Midbrain (tissue), 1 donor: ENCODE measurements at regions not wholly inside any gene's neighbourhood (a gene's known extent, or its start where the extent isn't known, plus 50 kb on each side); places are given as distances from the start of the nearest gene placed in this dataset.
"Not testable (repeated sequence)": the region's sequence is repeated elsewhere in the genome, so short reads cannot be mapped to it uniquely, and the experiment has no call there.

Experiments
- DNase-seq: peaks from one replicate; lab custom pipeline; 2025; lab: John Stamatoyannopoulos, UW

DNA sequence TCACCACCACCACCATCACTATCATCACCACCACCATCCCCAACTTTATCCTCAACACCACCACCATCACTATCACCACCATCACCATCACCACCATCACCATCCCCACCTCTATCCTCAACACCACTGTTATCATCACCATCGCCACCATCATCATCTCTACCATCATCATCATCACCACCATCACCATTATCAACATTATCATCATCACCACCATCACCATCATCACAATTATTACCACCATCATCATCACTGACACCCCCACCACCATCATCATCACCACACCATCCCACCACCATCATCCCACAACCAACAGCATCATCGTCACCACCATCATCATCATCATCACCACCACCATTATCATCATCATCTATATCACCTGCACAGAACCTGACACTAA lies 188.4 kb upstream of the PWP1 start:
- no peak for DNase-seq

DNA sequence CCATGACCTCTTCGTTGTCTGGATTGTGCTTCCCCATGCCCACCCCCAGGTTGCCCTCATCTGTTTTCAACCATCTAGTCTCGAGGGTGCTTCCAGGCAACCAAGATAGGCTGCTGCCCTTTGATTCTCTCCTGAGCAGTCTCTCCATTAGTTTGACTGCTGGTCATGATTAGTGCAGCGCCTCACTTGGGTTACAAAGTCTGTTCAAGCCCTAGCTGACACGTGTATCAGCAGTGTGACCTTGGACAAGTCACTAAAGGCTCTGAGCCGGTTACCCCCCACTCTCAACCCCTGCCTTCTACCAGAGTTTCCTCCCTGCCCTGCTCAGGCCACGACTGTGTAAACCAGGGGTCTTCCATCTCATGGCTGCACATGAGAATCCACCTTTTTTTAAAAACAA lies 185.3 kb upstream of the PWP1 start:
- no peak for DNase-seq

DNA sequence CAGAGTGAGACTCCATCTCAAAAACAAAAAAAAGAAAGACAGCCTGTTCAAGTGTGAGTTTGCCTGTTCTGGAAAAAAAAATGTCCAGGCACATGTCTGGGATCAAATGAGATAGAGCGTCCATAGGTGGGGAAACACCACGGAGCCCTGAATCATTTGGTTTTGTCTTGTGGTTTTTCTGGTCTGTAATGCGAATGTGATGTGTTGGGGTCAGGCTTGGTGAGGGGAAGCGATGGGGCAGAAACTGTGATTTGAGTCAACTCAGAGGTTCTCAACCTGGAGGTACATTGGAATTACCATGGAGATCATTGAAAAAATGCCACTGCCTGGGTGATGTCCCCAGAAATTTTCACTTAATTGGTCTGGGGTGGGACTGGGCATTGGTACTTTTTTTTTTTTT lies 183.9 kb upstream of the PWP1 start:
- no peak for DNase-seq

DNA sequence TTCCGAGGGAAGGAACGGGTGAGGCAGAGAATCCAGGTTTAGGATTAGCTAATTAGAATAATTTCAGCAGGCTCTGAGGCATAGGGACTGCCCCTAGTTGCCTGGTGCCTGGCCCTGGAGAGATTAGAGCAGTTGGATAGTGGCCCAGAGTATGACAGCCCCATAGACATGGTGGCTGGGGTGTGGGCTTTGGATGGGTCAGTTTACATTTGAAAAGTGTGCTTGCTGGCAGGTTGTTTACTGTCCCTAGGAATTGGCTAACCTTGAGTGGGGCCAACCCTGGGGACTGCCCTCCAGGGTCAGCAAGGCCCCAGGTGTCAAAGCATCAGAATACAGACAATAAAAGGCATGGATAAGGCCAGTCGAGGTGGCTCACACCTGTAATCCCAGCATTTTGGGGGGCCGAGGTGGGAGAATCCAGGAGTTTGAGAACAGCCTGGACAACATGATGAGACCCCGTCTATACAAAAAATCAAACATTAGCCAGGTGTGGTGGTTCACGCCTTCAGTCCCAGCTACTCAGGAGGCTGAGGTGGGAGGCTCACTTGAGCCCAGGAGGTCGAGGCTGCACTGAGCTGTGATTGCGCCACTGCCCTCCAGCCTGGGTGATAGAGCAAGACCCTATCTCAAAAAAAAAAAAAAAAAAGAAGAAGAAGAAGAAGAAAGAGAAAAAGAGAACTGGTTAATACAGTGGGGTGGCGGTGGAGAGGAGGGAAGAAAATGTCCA lies 182.3 kb upstream of the PWP1 start:
- DNase-seq: no peak

DNA sequence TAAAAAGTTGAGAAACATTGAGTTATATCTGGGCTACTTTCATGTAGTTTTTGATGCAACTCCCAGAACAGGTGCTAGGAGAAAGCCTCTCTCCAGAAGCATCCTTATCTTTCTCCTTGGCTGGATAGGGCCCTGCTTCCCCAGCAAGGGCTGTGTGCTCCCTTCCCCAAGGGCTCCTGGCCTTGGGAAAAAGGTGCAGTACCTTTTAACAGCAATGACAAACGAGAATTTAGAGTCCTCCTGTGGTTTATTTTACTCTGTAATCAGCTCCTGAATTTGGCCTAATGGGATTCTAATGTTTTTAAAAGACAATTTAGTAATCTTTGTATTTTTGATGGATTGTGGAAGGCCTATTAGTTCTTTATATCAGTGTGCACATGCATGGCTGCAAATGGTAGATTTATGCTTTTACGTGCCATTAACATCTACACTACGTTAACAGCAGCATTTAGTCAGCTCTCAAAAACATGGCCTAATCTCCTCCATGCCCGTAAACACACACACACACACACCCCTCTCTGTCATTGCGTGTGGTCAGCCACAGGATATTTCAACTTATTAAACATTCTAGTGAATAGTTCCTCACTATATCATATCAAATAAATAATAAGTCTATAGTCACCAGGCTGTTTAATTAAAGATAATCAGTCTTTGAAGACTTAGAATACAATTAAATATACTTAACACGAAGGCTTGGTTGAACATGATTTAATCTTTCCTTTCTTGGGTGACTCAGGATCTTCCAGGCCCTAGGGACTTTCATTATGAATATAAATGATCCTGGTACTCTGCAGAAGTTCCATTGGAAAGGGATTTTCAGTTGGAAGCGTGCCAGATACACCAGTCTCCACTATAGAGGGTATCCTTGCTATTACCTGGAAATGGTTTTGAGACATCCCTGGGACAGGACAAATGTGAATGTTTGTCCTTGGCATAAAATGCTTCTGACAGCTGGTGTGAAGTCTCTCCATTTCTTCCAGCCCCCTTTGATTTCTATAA lies 181.4 kb upstream of the PWP1 start:
- DNase-seq: no peak

DNA sequence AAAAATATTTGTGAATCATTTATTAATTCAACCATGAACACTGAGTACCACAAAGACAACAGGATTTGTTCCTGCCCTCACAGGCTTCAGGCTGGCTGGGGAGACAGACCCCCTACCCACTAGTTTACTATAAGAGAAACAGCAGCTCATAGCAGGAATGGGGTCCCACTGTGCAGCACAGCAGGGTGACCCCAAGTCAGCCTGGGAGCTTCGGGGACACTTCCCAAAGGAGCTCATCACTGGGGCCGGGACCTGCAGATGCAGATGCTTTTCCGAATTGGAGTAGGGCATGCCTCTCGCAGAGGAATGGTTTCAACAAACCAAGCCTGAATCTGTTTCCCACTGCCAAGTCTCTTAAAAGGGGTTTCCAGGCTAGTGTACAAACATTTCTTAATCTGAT lies 176.2 kb upstream of the PWP1 start:
- DNase-seq: no peak

DNA sequence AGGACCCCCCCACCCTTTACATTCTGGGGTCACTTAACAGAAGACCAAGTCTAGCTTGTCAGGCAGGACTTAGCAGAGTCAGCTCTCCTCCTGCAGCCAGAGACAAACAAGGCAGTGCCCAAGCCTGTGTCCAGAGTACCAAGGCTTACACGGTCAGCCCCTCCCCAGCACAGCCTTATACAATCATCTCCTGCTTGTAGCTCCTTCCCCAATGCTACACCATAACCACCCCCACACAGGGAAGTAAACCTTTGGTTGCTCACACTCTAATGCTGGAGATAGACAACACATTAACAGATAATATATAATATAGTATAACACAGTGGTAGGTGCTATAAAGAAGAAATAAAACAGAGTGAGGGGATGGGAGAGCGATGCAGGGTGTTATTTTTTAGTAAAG lies 175.4 kb upstream of the PWP1 start:
- no peak for DNase-seq

DNA sequence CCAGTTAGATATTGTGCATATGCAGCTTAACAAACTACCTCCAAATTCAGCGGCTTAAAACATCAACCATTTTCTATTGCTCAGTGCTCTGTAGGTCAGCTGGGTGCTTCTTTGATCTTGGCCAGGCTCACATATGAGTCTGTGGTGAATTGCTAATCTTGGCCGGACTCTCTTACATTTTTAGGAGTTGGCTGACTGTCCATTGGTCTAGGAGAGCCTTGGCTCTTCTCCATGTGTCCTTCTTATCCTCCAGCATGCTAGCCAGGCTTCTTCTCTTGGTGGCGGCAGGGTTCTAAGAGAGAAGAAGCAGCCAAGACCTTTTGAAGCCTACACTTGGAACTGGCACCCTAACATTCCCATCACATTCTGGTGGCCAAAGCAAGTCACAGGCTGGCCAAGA lies 174.3 kb upstream of the PWP1 start:
- no peak for DNase-seq

DNA sequence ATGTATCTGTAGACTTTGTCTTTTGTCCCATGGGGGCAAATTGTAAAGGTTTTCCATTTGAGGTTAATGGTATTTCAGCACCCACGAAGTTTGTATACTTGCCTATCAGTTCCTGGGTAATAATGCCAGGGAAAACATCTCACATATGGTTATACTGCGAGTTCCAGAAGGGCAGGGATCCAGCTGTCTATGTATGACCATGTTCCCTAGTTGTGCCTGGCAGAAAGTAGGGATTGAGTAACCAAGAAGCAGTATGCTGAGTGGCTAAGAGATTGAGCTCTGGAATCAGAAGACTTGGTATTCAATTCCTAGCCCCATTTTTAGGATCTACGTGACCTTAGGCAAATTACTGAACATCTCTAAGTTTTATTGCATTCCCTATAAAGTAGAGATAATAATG lies 173.2 kb upstream of the PWP1 start:
- DNase-seq: no peak

DNA sequence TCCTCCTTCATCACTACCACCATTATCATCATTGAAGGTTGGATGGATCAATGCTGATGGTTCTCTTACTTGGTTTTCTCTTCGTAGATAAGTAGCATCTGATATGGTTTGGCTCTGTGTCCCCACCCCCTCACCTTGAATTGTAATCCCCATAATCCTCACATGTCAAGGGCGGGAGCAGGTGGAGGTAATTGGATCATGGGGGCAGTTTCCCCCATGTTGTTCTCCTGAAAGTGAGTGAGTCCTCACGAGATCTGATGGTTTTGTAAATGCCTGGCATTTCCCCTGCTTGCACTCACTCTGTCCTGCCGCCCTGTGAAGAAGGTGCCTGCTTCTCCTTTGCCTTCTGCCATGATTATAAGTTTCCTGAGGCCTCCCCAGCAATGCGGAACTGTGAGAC lies 172.4 kb upstream of the PWP1 start:
- no peak for DNase-seq

DNA sequence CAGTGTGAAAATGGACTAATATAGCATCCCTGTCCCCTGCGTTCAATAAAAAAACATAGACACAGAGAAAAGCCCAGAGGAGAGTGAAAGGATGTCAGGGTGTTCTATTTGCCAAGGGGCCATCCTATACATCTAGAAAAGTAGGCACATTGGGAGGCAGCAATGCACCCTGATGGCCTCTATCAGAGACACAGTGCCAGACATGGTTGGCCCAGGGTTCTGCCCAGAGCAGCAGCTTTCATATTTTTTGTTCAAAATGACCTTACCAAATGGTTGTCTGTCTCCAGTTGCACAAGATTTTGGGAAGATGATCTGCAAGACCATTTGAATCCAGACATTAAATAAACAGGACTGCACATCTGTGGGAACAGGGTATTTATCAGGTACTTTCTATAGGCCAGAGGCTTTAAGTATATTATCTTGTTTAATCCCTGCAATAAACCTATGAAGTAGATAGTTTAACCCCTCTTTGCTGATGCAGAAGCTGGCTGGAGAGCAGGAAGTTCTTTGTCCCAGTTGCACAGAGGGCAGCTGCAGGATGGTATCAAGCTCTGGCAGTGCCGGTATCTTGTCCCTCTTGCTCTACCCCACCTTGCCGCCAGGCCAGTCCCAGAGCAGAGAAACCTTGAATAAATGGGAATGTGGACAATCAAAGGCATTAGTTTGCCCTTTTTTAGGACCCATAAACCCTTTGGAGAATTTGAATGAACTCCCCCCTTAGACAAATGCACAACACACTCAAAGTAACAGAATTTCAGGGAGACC lies 171.8 kb upstream of the PWP1 start:
- DNase-seq: no peak

DNA sequence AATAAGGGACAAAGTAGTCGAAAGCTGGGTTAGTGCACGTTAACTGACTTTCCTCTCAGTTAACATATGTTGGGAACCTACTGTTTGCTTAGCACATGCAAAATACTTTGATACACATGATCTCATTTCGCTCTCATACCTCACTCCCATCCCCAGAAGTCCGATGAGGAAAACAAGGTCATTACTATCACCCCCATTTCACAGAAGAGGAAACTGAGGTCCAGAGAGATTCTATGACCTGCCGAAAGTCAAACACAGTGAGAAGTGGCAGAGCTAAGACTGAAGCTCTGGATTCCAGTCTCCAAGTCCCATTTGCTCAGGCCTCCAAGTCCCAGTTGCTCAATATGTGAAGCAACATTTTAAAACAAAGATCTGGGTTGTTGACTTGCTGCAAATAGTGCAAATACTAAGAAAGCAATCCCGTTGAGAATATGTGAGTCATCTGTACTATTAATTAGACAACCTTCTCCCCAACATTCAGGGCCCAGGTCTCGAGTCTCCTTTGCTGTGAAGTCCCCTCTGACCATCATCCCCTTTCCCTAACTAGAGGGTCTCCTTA lies 170.6 kb upstream of the PWP1 start:
- DNase-seq: no peak

DNA sequence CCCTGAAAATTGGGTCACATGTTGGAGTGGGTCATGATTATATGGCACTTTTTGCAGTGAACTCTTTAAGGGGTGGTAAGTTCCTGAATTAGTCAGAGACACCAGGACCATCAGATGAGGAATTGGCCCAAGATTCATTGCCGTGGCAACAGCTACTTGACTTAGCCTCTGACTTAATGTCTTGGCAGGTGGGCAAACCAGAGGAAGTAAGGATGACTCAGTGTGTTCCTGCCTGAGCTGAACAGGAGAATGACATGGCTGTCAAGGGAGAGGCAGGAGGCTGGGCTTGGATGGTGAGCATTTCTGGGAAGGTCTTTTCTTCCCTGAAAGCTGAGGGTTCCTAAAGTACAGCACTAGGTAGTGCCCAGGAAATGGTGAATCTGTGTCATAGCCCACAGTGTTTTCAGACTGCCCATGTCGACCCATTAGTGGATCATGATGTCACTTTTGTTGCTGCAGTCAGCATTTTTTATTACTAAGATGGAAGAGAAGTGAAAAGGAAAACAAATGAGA lies 170.1 kb upstream of the PWP1 start:
- no peak for DNase-seq

DNA sequence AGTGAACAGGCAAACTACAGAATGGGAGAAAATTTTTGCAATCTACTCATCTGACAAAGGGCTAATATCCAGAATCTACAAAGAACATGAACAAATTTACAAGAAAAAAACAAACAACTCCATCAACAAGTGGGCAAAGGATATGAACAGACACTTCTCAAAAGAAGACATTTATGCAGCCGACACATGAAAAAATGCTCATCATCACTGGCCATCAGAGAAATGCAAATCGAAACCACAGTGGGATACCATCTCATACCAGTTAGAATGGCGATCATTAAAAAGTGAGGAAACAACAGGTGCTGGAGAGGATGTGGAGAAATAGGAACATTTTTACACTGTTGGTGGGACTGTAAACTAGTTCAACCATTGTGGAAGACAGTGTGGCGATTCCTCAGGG lies 167.8 kb upstream of the PWP1 start:
- not testable (repeated sequence) for DNase-seq

DNA sequence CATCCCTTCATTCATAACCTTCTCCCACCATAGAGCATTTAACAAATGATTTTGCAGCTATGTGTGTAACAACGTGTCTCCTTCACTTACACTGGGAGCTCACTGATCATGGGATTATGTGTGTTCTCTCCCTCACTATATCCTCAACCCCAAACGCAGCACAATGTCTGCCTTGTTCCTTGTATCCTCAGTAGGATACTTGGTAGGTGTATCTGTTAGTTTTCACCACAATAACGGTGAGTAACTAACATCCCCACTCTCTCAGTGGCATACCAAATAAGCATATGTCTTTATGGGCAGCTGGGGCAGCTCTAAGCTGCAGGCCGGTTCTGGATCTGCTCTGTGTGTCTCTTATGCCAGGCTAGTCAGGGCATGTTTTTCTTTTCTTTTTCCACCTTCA lies 166.7 kb upstream of the PWP1 start:
- DNase-seq: no peak

DNA sequence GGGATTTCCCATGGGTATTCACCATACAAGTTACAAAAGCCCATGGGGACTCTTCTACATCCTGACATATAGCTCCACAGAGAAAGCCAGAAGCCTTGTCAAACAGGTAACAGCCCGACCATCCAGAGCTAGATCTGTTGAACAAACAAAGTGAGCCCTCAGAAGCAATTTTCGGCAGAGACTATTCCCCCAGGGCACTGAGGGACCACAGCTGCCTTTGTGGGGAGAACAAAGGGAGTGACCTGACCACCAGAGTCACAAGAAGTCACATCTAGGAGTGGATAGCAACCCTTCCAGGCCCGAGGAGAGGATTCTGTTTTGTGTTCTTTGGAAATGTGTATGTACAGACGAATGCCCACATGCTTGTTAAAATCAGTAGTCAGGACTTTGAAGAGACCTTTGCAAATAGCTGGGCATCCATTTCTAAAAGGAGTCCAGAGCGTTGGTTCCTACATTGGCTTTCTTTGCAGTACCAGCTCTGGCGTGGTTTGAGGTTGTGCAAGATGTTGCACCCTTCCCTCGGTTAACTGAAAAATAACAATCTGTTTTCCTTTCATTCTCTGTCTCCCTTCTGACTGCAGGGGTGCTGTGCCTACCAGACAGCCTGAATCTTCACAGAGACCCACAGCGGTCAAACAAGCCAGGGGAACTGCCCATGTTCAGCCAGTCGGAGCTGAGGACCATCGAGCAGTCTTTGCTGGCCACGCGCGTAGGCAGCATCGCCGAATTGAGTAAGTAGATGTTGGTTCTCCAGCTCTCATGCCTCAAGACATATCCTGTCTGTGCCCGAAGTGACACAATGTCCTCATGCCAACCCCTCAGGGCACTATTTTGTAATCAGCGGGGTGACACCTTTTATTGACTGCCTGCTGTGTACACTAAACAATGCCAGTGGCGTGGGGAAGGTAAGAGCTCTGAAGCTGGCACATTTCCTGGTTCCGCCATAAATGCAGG lies 165.4 kb upstream of the PWP1 start:
- no peak for DNase-seq

DNA sequence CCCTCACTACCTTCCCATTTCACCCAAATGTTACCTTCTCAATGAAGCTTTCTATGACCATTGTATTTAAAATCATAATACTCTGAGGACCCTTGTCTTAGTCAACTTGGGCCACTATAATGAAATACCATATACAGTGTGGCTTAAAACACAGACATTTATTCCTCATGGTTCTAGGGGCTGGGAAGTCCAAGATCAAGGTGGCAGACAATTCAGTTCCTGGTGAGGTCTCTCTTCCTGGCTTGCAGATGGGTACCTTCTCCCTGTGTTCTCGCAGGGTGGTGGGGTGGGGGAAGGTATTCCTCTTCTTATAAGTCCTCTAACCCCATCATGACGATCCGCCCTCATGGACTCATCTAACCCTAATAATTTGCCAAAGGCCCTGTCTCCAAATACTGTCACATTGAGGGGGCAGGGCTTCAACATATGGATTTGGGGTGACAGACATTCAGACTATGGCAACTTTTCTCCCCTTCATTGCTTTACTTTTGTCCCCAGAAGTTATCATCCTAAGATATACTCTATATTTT lies 163.7 kb upstream of the PWP1 start:
- DNase-seq: no peak

DNA sequence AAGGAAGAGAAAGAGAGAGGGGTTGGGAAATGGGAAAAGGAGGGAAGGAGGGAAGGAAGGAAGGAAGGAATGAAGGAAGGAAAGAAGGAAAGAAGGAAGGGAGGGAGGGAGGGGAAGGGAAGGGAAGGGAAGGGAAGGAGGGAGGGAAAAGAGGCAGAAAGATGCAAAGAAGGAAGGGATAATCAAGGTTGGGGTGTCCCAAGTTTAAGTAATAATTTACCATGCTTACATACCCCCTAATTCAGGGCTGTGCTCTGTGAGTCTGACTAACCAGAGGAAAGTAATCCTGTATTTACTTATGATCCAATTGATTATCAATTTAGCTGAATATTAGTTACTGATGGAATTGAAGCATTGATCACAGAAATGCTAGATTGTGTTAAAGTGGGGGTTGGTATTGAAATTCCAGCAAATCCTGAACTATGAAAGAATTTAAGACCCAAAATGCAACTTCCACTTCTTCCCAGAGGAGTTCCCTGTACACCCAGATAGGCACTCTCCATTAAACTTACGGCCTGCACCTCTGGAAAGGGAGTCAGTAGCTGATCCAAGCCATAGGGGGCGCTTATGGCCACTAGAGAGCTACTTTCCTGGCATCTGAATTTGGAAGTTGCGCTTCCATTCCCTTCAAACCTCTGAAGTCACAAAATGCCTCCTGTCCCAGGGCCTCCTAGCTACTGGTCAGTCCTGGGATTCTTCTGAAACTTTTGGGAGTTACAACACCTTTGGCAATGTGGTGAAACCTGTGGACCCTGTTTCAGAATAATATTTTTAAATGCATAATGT lies 162.7 kb upstream of the PWP1 start:
- no peak for DNase-seq

DNA sequence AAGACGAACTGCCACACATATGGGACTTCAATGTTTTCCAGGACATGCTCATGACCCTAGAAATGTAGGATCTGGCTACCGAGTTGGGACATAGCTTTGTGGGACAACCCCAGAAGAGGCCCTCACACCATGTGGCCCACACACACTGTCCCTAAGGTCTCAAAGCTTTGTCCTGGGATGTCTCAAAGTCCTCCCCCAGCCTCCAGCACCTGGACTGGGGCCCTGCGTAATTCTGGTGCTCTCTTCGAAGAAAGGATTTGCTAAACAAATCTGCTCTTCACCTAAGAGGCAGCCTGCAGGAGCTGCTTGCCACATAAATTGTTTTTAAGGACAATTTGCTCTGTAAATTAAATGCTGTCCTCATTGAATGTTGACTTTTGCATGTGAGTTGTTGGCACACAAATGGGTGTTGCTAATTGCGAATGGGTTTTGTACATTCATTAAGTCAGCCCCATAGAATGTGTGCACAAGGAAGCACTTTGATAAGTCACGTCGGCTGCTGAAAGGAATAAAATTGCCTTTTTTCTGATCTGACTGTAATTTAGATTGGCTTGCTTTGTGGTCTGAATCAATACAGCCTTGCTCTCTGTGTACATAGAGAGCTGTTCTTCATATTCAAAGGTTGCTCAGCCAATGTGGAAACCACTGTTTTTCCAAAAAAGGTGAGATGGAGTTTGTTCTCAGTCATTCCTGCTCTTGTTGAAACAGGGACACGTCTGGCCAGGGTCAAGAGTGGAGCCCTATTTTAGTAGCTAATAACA lies 161.6 kb upstream of the PWP1 start:
- DNase-seq: no peak
